Thyroid gland (tissue), 4 donors: ENCODE measurements at regions not wholly inside any gene's neighbourhood (a gene's known extent, or its start where the extent isn't known, plus 50 kb on each side); places are given as distances from the start of the nearest gene placed in this dataset.

Source experiments
- POLR2A ChIP-seq, 2 donors: fragments of 450-650 bp; IDR thresholded peaks; one replicate each; pipeline ENCODE4 v1.6.1; 2017; ENCODE audit warnings: antibody characterized with exemption in 2 of 2, mild to moderate bottlenecking in 2 of 2, moderate library complexity in 1 of 2
- TF ChIP-seq, protein P1 (sequence below), 6 experiments: fragments of 200-600 bp in 3 of 6; fragments of 450-650 bp in 3 of 6; sonication (generic) in 3 of 6; IDR thresholded peaks; one replicate each; pipeline ENCODE4 v1.5.1; 2016 to 2019; ENCODE audit warnings: antibody characterized with exemption in 6 of 6, mild to moderate bottlenecking in 2 of 6, inconsistent platforms in 1 of 6, moderate library complexity in 1 of 6

DNA sequence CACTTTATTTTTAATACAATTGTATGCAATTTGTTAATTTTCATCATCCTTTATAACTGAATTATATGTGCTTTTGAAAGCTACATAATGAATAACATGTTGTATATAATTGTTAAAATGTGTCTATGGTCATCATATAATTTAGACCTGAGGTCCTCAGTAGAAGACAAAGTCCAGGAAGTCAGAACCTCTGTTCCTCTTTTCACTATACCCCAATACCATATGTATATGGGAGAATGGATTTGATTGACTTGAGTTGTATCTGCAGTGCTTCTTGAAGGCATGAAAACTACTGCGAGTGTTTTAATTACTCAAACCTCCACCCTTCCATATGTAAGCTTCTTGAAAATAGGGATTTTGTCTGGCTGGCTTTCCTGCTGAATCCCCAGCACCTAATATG lies 140.7 kb upstream of the NEDD9 start:
- TF ChIP-seq, protein P1, sequence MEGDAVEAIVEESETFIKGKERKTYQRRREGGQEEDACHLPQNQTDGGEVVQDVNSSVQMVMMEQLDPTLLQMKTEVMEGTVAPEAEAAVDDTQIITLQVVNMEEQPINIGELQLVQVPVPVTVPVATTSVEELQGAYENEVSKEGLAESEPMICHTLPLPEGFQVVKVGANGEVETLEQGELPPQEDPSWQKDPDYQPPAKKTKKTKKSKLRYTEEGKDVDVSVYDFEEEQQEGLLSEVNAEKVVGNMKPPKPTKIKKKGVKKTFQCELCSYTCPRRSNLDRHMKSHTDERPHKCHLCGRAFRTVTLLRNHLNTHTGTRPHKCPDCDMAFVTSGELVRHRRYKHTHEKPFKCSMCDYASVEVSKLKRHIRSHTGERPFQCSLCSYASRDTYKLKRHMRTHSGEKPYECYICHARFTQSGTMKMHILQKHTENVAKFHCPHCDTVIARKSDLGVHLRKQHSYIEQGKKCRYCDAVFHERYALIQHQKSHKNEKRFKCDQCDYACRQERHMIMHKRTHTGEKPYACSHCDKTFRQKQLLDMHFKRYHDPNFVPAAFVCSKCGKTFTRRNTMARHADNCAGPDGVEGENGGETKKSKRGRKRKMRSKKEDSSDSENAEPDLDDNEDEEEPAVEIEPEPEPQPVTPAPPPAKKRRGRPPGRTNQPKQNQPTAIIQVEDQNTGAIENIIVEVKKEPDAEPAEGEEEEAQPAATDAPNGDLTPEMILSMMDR (IDR thresholded peaks at IDR 0.05): no peak
- no peak for TF ChIP-seq POLR2A (IDR thresholded peaks at IDR 0.05)
